Fibroblast of pulmonary artery (primary cell): ENCODE measurements at regions not wholly inside any gene's neighbourhood (a gene's known extent, or its start where the extent isn't known, plus 50 kb on each side); places are given as distances from the start of the nearest gene placed in this dataset.
A peak's percentile ranks its signal among the peaks of the same experiment; 100 is the strongest.

Experiments
- DNase-seq: peaks from one replicate; pipeline ENCODE4 v3.0.0-alpha.2; 2010; ENCODE audit warnings: low read depth
- H3K4me3 ChIP-seq: replicated peaks from 2 replicates; pipeline ENCODE4 v1.5.1; 2011; ENCODE audit warnings: low read depth, mild to moderate bottlenecking, control low read depth, low read length, moderate library complexity
- TF ChIP-seq, protein P1 (sequence below): IDR thresholded peaks from 2 replicates; pipeline ENCODE4 v1.5.1; 2011; ENCODE audit warnings: mild to moderate bottlenecking, control low read depth, low read length, inconsistent platforms; ENCODE audit errors: missing control alignments

DNA sequence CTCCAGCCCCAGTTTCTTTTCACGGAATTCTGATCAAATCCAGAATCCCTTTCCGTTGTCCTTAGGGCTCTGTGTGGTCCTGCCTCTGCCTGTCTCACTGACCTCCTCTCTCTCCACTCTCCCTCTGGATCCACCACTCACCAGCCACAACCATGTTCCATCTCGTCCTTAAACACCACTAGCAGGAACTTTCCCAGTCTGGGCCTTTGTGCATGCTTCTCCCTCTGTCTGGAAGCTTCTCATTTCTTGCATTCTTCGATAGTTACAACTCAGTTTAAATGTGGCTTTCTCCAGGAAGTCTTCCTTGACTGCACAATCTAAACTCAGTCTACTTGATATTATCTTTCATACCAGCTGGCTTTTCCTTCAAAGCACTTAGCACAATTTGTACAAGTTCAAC, 117.7 kb upstream of the MSX2 start:
- DNase-seq: no peak
- no peak overlapping the region for H3K4me3 ChIP-seq
- TF ChIP-seq, protein P1, sequence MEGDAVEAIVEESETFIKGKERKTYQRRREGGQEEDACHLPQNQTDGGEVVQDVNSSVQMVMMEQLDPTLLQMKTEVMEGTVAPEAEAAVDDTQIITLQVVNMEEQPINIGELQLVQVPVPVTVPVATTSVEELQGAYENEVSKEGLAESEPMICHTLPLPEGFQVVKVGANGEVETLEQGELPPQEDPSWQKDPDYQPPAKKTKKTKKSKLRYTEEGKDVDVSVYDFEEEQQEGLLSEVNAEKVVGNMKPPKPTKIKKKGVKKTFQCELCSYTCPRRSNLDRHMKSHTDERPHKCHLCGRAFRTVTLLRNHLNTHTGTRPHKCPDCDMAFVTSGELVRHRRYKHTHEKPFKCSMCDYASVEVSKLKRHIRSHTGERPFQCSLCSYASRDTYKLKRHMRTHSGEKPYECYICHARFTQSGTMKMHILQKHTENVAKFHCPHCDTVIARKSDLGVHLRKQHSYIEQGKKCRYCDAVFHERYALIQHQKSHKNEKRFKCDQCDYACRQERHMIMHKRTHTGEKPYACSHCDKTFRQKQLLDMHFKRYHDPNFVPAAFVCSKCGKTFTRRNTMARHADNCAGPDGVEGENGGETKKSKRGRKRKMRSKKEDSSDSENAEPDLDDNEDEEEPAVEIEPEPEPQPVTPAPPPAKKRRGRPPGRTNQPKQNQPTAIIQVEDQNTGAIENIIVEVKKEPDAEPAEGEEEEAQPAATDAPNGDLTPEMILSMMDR: no peak

DNA sequence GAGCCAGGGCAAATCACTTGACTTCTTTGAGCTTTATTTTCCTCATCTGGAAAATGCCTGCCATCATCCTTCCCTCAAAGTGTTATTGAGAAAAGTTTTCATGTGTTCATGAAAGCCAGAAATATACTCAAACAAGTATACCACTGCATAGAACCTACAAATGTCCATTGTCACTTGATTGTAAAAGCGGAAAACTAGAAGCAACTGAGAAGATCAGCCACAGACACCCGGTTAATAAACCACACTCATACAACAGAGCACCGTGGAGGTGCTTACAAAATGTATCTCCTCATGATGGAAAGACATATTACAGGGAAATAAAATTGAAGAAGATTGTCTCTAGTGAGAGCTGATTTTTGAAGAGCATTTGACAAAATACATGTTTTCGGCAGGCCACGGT, 117.2 kb upstream of the MSX2 start:
- no peak overlapping the region for H3K4me3 ChIP-seq
- TF ChIP-seq, protein P1: no peak
- no peak for DNase-seq

DNA sequence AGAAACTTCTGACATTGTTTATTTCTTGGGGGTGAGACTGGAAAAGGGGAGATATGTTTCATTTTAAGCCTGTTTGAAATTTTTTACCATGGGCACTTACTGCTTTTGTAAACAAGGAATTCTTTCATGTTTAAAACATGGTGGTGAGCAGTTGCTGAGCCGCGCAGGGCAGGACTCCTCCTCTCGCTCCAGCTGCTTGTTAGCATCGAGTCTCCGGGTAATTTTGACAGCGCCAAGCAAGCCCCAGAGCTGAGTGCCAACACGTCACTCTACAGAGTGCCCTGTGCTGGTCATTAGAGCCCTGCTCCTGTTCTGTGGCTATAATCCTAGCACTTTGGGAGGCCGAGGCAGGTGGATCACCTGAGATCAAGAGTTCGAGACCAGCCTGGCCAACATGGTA, 116.5 kb upstream of the MSX2 start:
- H3K4me3 ChIP-seq: no peak overlapping the region
- TF ChIP-seq, protein P1: no peak
- DNase-seq: no peak

DNA sequence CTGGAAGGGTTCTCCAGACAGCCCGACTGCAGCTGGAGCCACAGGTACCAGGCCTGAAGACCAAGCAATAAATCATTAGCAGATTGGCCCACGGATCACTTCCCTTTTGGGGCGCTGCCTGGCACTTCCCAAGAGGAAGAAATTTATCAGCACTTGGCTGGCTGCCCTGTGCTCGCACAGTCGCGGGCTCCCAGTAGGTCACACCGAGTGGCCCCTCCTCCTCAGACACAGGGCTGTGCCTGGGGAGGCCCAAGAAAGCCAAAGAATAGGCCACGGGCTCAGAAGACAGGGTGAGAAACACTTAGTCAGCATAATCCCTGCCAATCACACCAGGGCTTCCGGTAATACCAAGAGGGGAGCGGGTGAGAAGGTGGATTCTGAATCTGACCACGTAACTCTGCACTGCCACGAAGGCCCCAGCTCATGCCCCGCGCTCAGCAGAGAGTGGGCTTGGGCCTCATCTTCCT, 115.7 kb upstream of the MSX2 start:
- H3K4me3 ChIP-seq: no peak overlapping the region
- TF ChIP-seq, protein P1: no peak
- DNase-seq: no peak

DNA sequence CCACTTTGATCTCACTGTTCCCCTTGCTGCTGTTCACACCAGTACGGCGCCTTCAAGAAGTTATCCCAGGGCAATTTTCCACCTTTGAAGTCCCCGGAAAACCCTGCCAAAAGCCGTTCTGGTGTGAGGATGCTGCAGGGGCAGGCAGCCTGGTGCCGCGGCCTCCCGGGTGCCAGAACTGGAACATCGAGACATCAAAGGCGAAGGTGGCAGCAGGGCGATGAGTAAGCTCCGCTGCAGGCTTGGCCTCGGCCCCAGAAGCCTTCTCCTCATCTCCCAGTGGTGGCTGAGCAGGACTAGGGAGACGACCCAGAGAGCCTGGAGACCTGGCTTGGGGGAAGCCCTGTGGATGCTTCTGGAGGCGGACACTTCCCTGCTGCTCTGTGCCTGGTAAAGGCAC, 115.3 kb upstream of the MSX2 start:
- DNase-seq: no peak
- no peak overlapping the region for H3K4me3 ChIP-seq
- TF ChIP-seq, protein P1: no peak

DNA sequence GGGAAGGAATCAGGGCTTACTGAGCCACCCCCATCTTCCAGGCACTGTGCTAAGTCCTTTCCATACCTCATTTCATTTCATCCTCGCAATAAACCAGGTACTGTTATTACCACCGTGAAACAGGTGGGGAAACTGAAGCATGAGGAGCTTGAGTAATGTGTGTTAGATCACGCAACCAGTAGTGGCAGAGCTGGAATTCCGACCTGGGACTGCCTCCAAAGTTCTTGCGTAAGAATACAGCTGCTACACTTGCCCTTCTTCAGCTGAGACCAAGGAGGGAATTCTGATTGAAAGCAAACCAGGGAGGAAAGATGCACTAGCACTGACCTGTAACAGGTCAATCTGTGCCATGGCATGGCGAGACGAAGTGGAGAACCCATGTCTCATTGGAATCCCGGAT, 113.4 kb upstream of the MSX2 start:
- DNase-seq: peak; percentile 36

DNA sequence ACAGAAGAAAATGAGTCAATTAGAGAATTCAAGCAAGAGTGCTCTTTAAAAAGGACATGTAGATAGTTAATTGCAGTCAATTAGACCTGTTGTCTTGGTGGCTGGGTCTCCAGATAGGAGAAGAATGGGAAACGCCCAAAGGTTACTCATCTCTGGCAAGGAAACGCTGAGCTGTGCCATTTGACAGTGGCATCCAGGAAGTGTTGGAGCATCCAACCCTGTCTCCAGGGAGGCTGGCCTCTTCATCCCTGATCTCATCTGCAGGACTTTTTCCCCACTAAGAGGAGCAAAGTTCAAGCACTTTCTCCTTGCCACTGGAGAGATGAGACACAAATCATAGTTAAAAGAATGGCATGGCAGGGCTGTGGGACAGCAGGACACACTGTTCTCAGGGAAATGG, 111.7 kb upstream of the MSX2 start:
- TF ChIP-seq, protein P1: no peak

More for the DNA sequence above, 113.4 kb upstream of the MSX2 start:
- TF ChIP-seq, protein P1: no peak
- H3K4me3 ChIP-seq: no peak overlapping the region

More for the DNA sequence above, 111.7 kb upstream of the MSX2 start:
- no peak overlapping the region for H3K4me3 ChIP-seq
- DNase-seq: no peak
